Neural progenitor cell (in vitro differentiated cells): ENCODE measurements at regions not wholly inside any gene's neighbourhood (a gene's known extent, or its start where the extent isn't known, plus 50 kb on each side); places are given as distances from the start of the nearest gene placed in this dataset.

Source experiments
- CTCF ChIP-seq: fragments of 200-600 bp; sonication (generic); IDR thresholded peaks from 2 replicates; pipeline ENCODE4 v1.5.1; 2017; ENCODE audit warnings: antibody characterized with exemption, mild to moderate bottlenecking
- EZH2 ChIP-seq: fragments of 200-600 bp; sonication (generic); IDR thresholded peaks from 2 replicates; pipeline ENCODE4 v1.6.1; 2017; ENCODE audit warnings: antibody characterized with exemption, mild to moderate bottlenecking, moderate library complexity
- EZH2phosphoT487 ChIP-seq: fragments of 200-600 bp; sonication (generic); IDR thresholded peaks from 2 replicates; pipeline ENCODE4 v1.6.1; 2017; ENCODE audit warnings: antibody characterized with exemption

GRCh38 chr2:15687720-15688119 lies 96.1 kb downstream of the DDX1 start:
- TF ChIP-seq CTCF, result no peak
- no peak for TF ChIP-seq EZH2
- TF ChIP-seq EZH2phosphoT487, result no peak
